Adipocyte (in vitro differentiated cells): ENCODE measurements at regions not wholly inside any gene's neighbourhood (a gene's known extent, or its start where the extent isn't known, plus 50 kb on each side); places are given as distances from the start of the nearest gene placed in this dataset.

Experiments
- DNase-seq: peaks from one replicate; pipeline ENCODE4 v3.0.0-alpha.2; 2015; ENCODE audit warnings: low read depth
- H3K27me3 ChIP-seq: replicated peaks from 2 replicates; pipeline ENCODE4 v1.7.0; 2013; ENCODE audit warnings: mild to moderate bottlenecking, low read length, moderate library complexity; ENCODE audit not compliant: control insufficient read depth, insufficient read depth
- H3K36me3 ChIP-seq: 2 replicates; pipeline ENCODE4 v1.7.0; 2013; ENCODE audit warnings: low read length, mild to moderate bottlenecking, moderate library complexity; ENCODE audit not compliant: control insufficient read depth, insufficient read depth, severe bottlenecking
- H3K4me1 ChIP-seq: 2 replicates; pipeline ENCODE4 v1.7.0; 2013; ENCODE audit warnings: mild to moderate bottlenecking, low read length, moderate library complexity; ENCODE audit not compliant: control insufficient read depth, insufficient read depth
- H3K4me3 ChIP-seq: 2 replicates; pipeline ENCODE4 v1.7.0; 2013; ENCODE audit warnings: mild to moderate bottlenecking, low read length, moderate library complexity
- H3K9ac ChIP-seq: 2 replicates; pipeline ENCODE4 v1.7.0; 2013; ENCODE audit warnings: mild to moderate bottlenecking, low read length, moderate library complexity
- H3K9me3 ChIP-seq: 2 replicates; pipeline ENCODE4 v1.7.0; 2013; ENCODE audit warnings: mild to moderate bottlenecking, low read length, moderate library complexity; ENCODE audit not compliant: control insufficient read depth

DNA sequence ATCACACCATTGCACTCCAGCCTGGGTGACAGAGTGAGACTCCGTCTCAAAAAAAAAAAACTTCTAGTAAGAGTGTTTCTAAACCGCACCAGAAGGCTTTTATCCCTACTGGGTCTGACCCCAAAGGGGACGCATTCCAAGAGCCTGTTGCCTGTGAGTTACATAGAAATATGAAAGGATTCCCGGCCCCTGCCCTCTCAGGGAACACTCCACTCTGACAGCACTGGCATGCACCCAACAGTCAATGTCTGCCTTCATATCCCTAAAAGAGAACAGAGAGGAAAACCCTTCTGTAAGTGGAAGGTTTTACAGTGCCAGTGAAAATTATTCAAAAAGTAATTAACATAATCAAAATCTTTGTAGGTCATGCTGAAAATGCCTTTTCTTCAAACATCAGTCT is 117.1 kb upstream of the PTPRT start:
- Histone ChIP-seq H3K27me3 (peaks cover 14% of the 10 kb centered on the region), H3K36me3 (no peaks in the 10 kb centered on the region), H3K4me1 (no peaks in the 10 kb centered on the region), H3K4me3 (no peak overlapping the region), H3K9ac (no peak overlapping the region), H3K9me3 (peaks cover 2% of the 10 kb centered on the region)
- DNase-seq = no peak

GRCh38 chr20:43305749-43306148 is 116.0 kb upstream of the PTPRT start:
- H3K4me3 ChIP-seq = no peak overlapping the region
- H3K9ac ChIP-seq = no peak overlapping the region
- H3K9me3 ChIP-seq = peaks cover 2% of the 10 kb centered on the region
- H3K27me3 ChIP-seq = peaks cover 3% of the 10 kb centered on the region
- H3K36me3 ChIP-seq = no peaks in the 10 kb centered on the region
- no peaks in the 10 kb centered on the region for H3K4me1 ChIP-seq
- DNase-seq = no peak

DNA sequence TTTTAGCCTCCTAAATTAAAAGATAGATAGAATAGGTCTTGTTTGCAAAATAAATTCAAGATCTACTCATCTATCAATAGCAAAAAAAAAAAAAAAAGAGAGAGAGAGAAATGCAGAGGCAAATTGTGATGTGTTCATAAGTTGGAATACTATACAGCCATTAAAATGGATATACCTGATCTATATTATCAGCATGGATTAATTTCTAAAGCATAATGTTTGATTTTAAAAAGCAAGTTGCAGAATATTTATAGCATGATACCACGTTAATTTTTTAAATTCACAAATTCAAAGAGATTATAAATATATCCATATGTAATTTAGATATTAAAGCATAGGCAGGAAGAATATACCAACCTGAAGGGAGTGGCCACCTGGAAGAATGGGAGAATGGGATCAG is 114.9 kb upstream of the PTPRT start:
- Histone ChIP-seq H3K27me3 (peaks cover 3% of the 10 kb centered on the region), H3K4me3 (no peak overlapping the region), H3K9me3 (peaks cover 2% of the 10 kb centered on the region), H3K4me1 (no peaks in the 10 kb centered on the region), H3K36me3 (no peaks in the 10 kb centered on the region), H3K9ac (no peak overlapping the region)
- no peak for DNase-seq

- H3K4me1 ChIP-seq = no peaks in the 10 kb centered on the region
- H3K36me3 ChIP-seq = no peaks in the 10 kb centered on the region
- H3K9ac ChIP-seq = no peak overlapping the region
- peaks cover 3% of the 10 kb centered on the region for H3K27me3 ChIP-seq
- H3K9me3 ChIP-seq = peaks cover 2% of the 10 kb centered on the region
- no peak overlapping the region for H3K4me3 ChIP-seq
- DNase-seq = no peak
These were observed 113.2 kb upstream of the PTPRT start for GRCh38 chr20:43302936-43303335.

DNA sequence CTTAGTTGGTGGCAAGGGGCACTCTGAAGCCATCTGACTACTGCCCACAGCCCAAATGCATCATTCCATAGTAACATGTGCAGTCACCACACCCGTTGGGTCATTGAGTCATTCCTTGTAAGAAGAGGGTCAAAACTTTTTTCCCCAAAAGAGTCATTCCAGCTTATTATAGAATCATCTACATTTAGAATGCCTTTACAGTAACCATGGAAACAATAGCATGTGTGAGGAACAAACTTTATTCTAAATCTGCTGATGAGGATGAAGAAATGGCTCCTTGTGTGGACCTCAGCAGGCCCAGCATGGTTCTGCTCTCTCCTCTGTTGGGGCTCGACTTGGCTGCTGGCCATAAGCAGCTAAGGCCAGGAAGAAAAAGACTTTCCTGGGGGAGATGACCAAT is 111.2 kb upstream of the PTPRT start:
- no peaks in the 10 kb centered on the region for H3K4me1 ChIP-seq
- DNase-seq = no peak
- H3K9ac ChIP-seq = no peak overlapping the region
- no peak overlapping the region for H3K4me3 ChIP-seq
- H3K36me3 ChIP-seq = no peaks in the 10 kb centered on the region
- no peaks in the 10 kb centered on the region for H3K27me3 ChIP-seq
- peaks cover 10% of the 10 kb centered on the region for H3K9me3 ChIP-seq

- H3K4me1 ChIP-seq = no peaks in the 10 kb centered on the region
- H3K27me3 ChIP-seq = peaks cover under 1% of the 10 kb centered on the region
- H3K36me3 ChIP-seq = no peaks in the 10 kb centered on the region
- no peak for DNase-seq
- no peak overlapping the region for H3K9ac ChIP-seq
- H3K4me3 ChIP-seq = no peak overlapping the region
- peaks cover 11% of the 10 kb centered on the region for H3K9me3 ChIP-seq
These were observed 106.1 kb upstream of the PTPRT start for GRCh38 chr20:43295781-43296180.

GRCh38 chr20:43295263-43295662 is 105.6 kb upstream of the PTPRT start:
- peaks cover 11% of the 10 kb centered on the region for H3K9me3 ChIP-seq
- no peak for DNase-seq
- H3K4me3 ChIP-seq = no peak overlapping the region
- H3K27me3 ChIP-seq = peaks cover 5% of the 10 kb centered on the region
- no peaks in the 10 kb centered on the region for H3K4me1 ChIP-seq
- H3K9ac ChIP-seq = no peak overlapping the region
- no peaks in the 10 kb centered on the region for H3K36me3 ChIP-seq

DNA sequence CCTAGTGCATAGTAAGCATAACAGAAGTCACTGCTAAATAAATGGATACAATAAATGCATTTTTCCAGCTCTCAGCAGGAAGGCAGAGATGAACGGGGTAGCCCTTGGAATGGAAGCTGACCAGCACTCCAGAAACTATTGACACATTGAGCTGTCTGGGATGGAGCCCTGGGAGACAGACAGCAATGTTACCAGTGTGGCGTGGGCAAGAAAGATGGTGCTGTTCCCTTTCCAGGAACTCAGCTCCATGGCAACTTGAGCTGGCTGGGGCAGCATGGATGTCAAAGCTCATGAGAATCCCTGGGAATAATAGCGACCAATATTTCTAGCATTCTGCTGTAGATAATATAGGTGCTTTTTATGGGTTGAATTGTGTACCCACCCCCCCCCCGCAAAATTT is 104.3 kb upstream of the PTPRT start:
- Histone ChIP-seq H3K9ac (no peak overlapping the region), H3K9me3 (peaks cover 11% of the 10 kb centered on the region), H3K4me3 (no peak overlapping the region), H3K4me1 (no peaks in the 10 kb centered on the region), H3K36me3 (no peaks in the 10 kb centered on the region), H3K27me3 (peaks cover 5% of the 10 kb centered on the region)
- DNase-seq = no peak

GRCh38 chr20:43293068-43293786 is 103.5 kb upstream of the PTPRT start:
- no peak for DNase-seq
- Histone ChIP-seq H3K9ac (no peak overlapping the region), H3K9me3 (peaks cover 11% of the 10 kb centered on the region), H3K4me3 (no peak overlapping the region), H3K27me3 (peaks cover 5% of the 10 kb centered on the region), H3K36me3 (no peaks in the 10 kb centered on the region), H3K4me1 (no peaks in the 10 kb centered on the region)

DNA sequence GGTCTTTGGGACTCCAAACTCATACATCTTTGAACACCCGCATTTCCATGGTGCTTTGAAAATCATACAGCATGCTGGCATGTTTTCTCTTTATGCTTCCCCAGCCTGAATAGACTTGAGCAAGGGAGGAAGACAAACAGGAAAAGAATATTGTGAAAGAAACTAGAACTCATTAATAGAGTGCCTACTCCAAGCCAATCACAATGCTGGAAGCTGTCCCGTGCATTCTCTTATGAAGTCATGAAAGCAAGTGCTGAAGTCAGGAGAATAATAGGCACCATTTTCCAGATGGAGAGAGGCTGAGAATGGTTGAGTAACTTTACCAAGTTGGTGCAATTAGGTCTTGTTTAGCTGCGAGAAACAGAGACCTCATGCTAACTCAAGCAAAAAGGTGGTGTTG is 102.5 kb upstream of the PTPRT start:
- Histone ChIP-seq H3K27me3 (peaks cover 5% of the 10 kb centered on the region), H3K9ac (no peak overlapping the region), H3K9me3 (peaks cover 9% of the 10 kb centered on the region), H3K36me3 (no peaks in the 10 kb centered on the region), H3K4me1 (no peaks in the 10 kb centered on the region), H3K4me3 (no peak overlapping the region)
- no peak for DNase-seq

GRCh38 chr20:43287637-43288036 is 97.9 kb upstream of the PTPRT start:
- H3K36me3 ChIP-seq = no peaks in the 10 kb centered on the region
- H3K9ac ChIP-seq = no peak overlapping the region
- no peak overlapping the region for H3K4me3 ChIP-seq
- peaks cover 5% of the 10 kb centered on the region for H3K27me3 ChIP-seq
- H3K4me1 ChIP-seq = no peaks in the 10 kb centered on the region
- no peak for DNase-seq
- H3K9me3 ChIP-seq = peaks cover 11% of the 10 kb centered on the region

DNA sequence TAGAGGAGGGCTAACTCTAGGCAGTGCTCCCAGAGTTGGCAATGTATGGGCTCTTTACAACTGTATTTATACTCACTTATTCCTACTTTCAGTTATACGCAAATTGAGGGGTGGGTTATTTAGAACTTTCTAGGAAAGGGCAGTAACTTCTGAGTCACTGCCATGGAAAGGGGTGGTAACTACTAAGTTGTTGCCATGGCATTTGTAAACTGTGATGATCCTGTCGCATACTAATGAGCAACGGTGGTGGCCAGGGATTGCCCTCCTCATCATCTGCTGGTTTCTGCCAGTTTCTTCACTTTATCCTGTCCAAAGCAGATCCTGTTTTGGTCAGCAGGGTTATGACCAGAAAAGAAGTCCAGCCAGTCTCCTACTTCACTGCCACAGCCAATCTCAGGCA is 95.5 kb upstream of the PTPRT start:
- Histone ChIP-seq H3K4me1 (no peaks in the 10 kb centered on the region), H3K27me3 (peaks cover 7% of the 10 kb centered on the region), H3K36me3 (no peaks in the 10 kb centered on the region), H3K4me3 (no peak overlapping the region), H3K9me3 (peaks cover 11% of the 10 kb centered on the region), H3K9ac (no peak overlapping the region)
- DNase-seq = no peak
